HG03280 (cell line): ENCODE measurements at regions not wholly inside any gene's neighbourhood (a gene's known extent, or its start where the extent isn't known, plus 50 kb on each side); places are given as distances from the start of the nearest gene placed in this dataset.

Experiments
- ATAC-seq: cut with Tn5 transposase; IDR thresholded peaks from one replicate; pipeline ENCODE4 v1.9.1; 2021; ENCODE audit warnings: mild to moderate bottlenecking, moderate library complexity; ENCODE audit not compliant: unreplicated experiment

GRCh38 chr12:31868965-31869364 is 90.2 kb upstream of the RESF1 start:
- ATAC-seq: no peak

GRCh38 chr12:31867292-31867691 is 91.9 kb upstream of the RESF1 start:
- ATAC-seq: no peak

GRCh38 chr12:31866523-31866922 is 92.7 kb upstream of the RESF1 start:
- ATAC-seq: no peak

- ATAC-seq: no peak
These were observed 94.2 kb upstream of the RESF1 start for GRCh38 chr12:31865023-31865422.

GRCh38 chr12:31861360-31861759 is 97.9 kb upstream of the RESF1 start:
- ATAC-seq: no peak

- ATAC-seq: no peak
These were observed 98.8 kb upstream of the RESF1 start for GRCh38 chr12:31860401-31860800.

GRCh38 chr12:31859232-31859977 is 99.8 kb upstream of the RESF1 start:
- ATAC-seq: no peak

- no peak for ATAC-seq
These were observed 103.8 kb upstream of the RESF1 start for GRCh38 chr12:31855427-31855826.

GRCh38 chr12:31853977-31854376 is 105.2 kb upstream of the RESF1 start:
- no peak for ATAC-seq

GRCh38 chr12:31853520-31853919 is 105.7 kb upstream of the RESF1 start:
- no peak for ATAC-seq

- ATAC-seq: no peak
These were observed 108.9 kb upstream of the RESF1 start for GRCh38 chr12:31850268-31850667.

- no peak for ATAC-seq
These were observed 110.0 kb upstream of the RESF1 start for GRCh38 chr12:31849090-31849687.

- ATAC-seq: no peak
These were observed 112.8 kb upstream of the RESF1 start for GRCh38 chr12:31846405-31846804.

GRCh38 chr12:31845613-31846322 is 113.4 kb upstream of the RESF1 start:
- no peak for ATAC-seq

- no peak for ATAC-seq
These were observed 114.7 kb upstream of the AMN1 start for GRCh38 chr12:31843398-31844095.

GRCh38 chr12:31837913-31838312 is 109.1 kb upstream of the AMN1 start:
- no peak for ATAC-seq

- no peak for ATAC-seq
These were observed 106.6 kb upstream of the AMN1 start for GRCh38 chr12:31835276-31835882.

GRCh38 chr12:31834150-31834549 is 105.3 kb upstream of the AMN1 start:
- ATAC-seq: no peak

GRCh38 chr12:31832740-31833729 is 104.2 kb upstream of the AMN1 start:
- no peak for ATAC-seq

GRCh38 chr12:31828071-31828470 is 99.2 kb upstream of the AMN1 start:
- no peak for ATAC-seq
